Testis (tissue), 2 donors: ENCODE measurements at regions not wholly inside any gene's neighbourhood (a gene's known extent, or its start where the extent isn't known, plus 50 kb on each side); places are given as distances from the start of the nearest gene placed in this dataset.

Experiments used
- CTCF ChIP-seq, 3 experiments: fragments of 450-650 bp in 2 of 3; fragments of 200-600 bp in 1 of 3; sonication (generic) in 1 of 3; IDR thresholded peaks; one replicate each; pipeline ENCODE4 v1.5.1; 2016 to 2019; ENCODE audit warnings: antibody characterized with exemption in 3 of 3, mild to moderate bottlenecking in 2 of 3, moderate library complexity in 1 of 3
- POLR2A ChIP-seq: fragments of 450-650 bp; IDR thresholded peaks from one replicate; pipeline ENCODE4 v1.6.1; 2017; ENCODE audit warnings: antibody characterized with exemption, mild to moderate bottlenecking, moderate library complexity

GRCh38 chr17:54347495-54347894 lies 524.8 kb downstream of the KIF2B start:
- TF ChIP-seq CTCF (IDR thresholded peaks at IDR 0.05) (no peak), POLR2A (no peak)
